RWPE2 (cell line): ENCODE measurements at regions not wholly inside any gene's neighbourhood (a gene's known extent, or its start where the extent isn't known, plus 50 kb on each side); places are given as distances from the start of the nearest gene placed in this dataset.
A peak's percentile ranks its signal among the peaks of the same experiment; 100 is the strongest.

ENCODE experiments used
- ATAC-seq: fragments of 200-7000 bp; cut with Tn5 transposase; 3 replicates; pipeline ENCODE4 v1.9.1; 2021; ENCODE audit warnings: low read depth
- DNase-seq: peaks from one replicate; pipeline ENCODE4 v3.0.0-alpha.2; 2020; ENCODE audit warnings: low spot score
- H3K27ac ChIP-seq: fragments of 450-650 bp; 2 replicates; pipeline ENCODE4 v1.5.1; 2017; ENCODE audit warnings: mild to moderate bottlenecking; ENCODE audit not compliant: poor library complexity, severe bottlenecking
- H3K27me3 ChIP-seq: fragments of 250-450 bp; sonication (Bioruptor Pico); 2 replicates; pipeline ENCODE4 v1.5.1; 2021; ENCODE audit warnings: mild to moderate bottlenecking, moderate library complexity; ENCODE audit not compliant: insufficient read depth, poor library complexity, severe bottlenecking
- H3K36me3 ChIP-seq: fragments of 250-450 bp; sonication (Bioruptor Pico); 2 replicates; pipeline ENCODE4 v1.5.1; 2020; ENCODE audit warnings: low read depth, mild to moderate bottlenecking, moderate library complexity
- H3K4me1 ChIP-seq: fragments of 250-450 bp; sonication (Bioruptor Pico); 2 replicates; pipeline ENCODE4 v1.5.1; 2021; ENCODE audit warnings: mild to moderate bottlenecking, moderate library complexity; ENCODE audit not compliant: insufficient read depth, poor library complexity, severe bottlenecking
- H3K4me3 ChIP-seq: fragments of 250-450 bp; sonication (Bioruptor Pico); 2 replicates; pipeline ENCODE4 v1.5.1; 2021; ENCODE audit warnings: mild to moderate bottlenecking, moderate library complexity; ENCODE audit not compliant: severe bottlenecking
- H3K9me3 ChIP-seq: fragments of 250-450 bp; sonication (Bioruptor Pico); 2 replicates; pipeline ENCODE4 v1.5.1; 2021; ENCODE audit warnings: mild to moderate bottlenecking, moderate library complexity; ENCODE audit not compliant: severe bottlenecking
- CTCF ChIP-seq: fragments of 450-650 bp; IDR thresholded peaks from one replicate; pipeline ENCODE4 v1.5.1; 2017; ENCODE audit warnings: mild to moderate bottlenecking, moderate library complexity; ENCODE audit not compliant: poor library complexity, severe bottlenecking

GRCh38 chr2:236767941-236768340 is 198.3 kb downstream of the ACKR3 start:
- TF ChIP-seq CTCF = no peak
- H3K27ac ChIP-seq = peak overlapping the region; percentile 98
- no peaks in the 10 kb centered on the region for H3K9me3 ChIP-seq
- DNase-seq (no peak), ATAC-seq (no peak)
- H3K36me3 ChIP-seq = no peaks in the 10 kb centered on the region
- H3K4me1 ChIP-seq = peaks cover 20% of the 10 kb centered on the region
- no peak overlapping the region for H3K4me3 ChIP-seq
- no peaks in the 10 kb centered on the region for H3K27me3 ChIP-seq

- H3K27me3 ChIP-seq = no peaks in the 10 kb centered on the region
- ATAC-seq = no peak
- no peak for TF ChIP-seq CTCF
- peaks cover 20% of the 10 kb centered on the region for H3K4me1 ChIP-seq
- H3K4me3 ChIP-seq = no peak overlapping the region
- peak overlapping the region; percentile 98 for H3K27ac ChIP-seq
- H3K36me3 ChIP-seq = no peaks in the 10 kb centered on the region
- DNase-seq = no peak
- no peaks in the 10 kb centered on the region for H3K9me3 ChIP-seq
Measured at GRCh38 chr2:236768393-236769140, 198.9 kb downstream of the ACKR3 start.

GRCh38 chr2:236769981-236770671 is 200.5 kb downstream of the ACKR3 start:
- no peaks in the 10 kb centered on the region for H3K36me3 ChIP-seq
- TF ChIP-seq CTCF = no peak
- no peaks in the 10 kb centered on the region for H3K27me3 ChIP-seq
- DNase-seq (peak; percentile 97), ATAC-seq (peak; percentile 88)
- peak overlapping the region; percentile 98 for H3K27ac ChIP-seq
- H3K4me1 ChIP-seq = peaks cover 20% of the 10 kb centered on the region
- no peak overlapping the region for H3K4me3 ChIP-seq
- H3K9me3 ChIP-seq = no peaks in the 10 kb centered on the region

GRCh38 chr2:236772220-236772837 is 202.7 kb downstream of the ACKR3 start:
- H3K27me3 ChIP-seq = no peaks in the 10 kb centered on the region
- no peaks in the 10 kb centered on the region for H3K36me3 ChIP-seq
- no peaks in the 10 kb centered on the region for H3K9me3 ChIP-seq
- no peak overlapping the region for H3K27ac ChIP-seq
- ATAC-seq (no peak), DNase-seq (no peak)
- H3K4me1 ChIP-seq = peaks cover 30% of the 10 kb centered on the region
- no peak overlapping the region for H3K4me3 ChIP-seq
- TF ChIP-seq CTCF = no peak
